Fibroblast of the aortic adventitia (primary cell): ENCODE measurements at regions not wholly inside any gene's neighbourhood (a gene's known extent, or its start where the extent isn't known, plus 50 kb on each side); places are given as distances from the start of the nearest gene placed in this dataset.

ENCODE experiments used
- DNase-seq: peaks from one replicate; pipeline ENCODE4 v3.0.0-alpha.2; 2010; ENCODE audit warnings: low read depth
- H3K4me3 ChIP-seq: 2 replicates; pipeline ENCODE4 v1.5.1; 2011; ENCODE audit warnings: low read depth, mild to moderate bottlenecking, control low read depth, low read length, moderate library complexity
- TF ChIP-seq, protein P1 (sequence below): IDR thresholded peaks from 2 replicates; pipeline ENCODE4 v1.5.1; 2011; ENCODE audit warnings: mild to moderate bottlenecking, low read length, control low read depth, inconsistent platforms; ENCODE audit not compliant: insufficient read depth

DNA sequence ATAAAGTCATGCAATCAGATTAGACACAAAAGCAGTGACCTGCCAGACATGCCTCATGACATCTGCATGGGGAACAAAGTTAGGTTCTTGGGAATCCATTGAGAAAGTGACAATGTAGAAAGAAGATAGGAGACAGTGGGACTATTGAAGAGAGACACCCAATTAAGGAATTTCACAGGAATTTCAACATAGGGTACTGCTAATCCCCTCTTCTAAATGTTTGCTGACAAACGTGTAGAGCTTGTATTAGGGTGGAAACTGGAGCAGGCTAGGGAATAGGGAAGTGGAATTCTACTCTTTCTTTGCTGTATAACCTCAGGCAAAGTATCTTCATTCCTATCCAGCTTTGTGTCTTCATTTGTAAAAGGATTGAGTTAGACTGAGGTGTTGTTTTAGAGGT, 409.4 kb upstream of the SASH1 start:
- no peak overlapping the region for H3K4me3 ChIP-seq
- TF ChIP-seq, protein P1, sequence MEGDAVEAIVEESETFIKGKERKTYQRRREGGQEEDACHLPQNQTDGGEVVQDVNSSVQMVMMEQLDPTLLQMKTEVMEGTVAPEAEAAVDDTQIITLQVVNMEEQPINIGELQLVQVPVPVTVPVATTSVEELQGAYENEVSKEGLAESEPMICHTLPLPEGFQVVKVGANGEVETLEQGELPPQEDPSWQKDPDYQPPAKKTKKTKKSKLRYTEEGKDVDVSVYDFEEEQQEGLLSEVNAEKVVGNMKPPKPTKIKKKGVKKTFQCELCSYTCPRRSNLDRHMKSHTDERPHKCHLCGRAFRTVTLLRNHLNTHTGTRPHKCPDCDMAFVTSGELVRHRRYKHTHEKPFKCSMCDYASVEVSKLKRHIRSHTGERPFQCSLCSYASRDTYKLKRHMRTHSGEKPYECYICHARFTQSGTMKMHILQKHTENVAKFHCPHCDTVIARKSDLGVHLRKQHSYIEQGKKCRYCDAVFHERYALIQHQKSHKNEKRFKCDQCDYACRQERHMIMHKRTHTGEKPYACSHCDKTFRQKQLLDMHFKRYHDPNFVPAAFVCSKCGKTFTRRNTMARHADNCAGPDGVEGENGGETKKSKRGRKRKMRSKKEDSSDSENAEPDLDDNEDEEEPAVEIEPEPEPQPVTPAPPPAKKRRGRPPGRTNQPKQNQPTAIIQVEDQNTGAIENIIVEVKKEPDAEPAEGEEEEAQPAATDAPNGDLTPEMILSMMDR: no peak
- no peak for DNase-seq

DNA sequence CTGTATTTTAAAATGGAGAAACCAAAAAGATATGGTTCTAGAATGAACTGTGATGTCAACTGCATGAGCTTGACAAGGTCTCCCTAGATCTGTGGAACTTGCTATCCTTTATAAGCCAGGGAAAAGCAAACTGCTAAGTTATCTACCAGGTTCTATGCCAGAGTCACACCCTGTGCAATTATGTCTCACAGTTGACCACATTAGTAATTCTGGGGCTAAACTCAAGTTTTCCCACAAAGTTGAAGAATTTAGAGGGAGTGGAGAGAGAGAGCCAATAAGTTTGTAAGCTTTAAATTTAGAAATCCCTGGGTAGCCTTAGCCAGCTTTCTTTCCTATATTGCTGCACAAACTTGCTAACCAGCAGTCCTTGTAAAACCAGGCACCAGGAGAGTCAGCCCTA, 407.0 kb upstream of the SASH1 start:
- no peak overlapping the region for H3K4me3 ChIP-seq
- no peak for DNase-seq
- TF ChIP-seq, protein P1: no peak

GRCh38 chr6:147936703-147937470, 405.8 kb upstream of the SASH1 start:
- DNase-seq: no peak

GRCh38 chr6:147941143-147941542, 401.5 kb upstream of the SASH1 start:
- DNase-seq: no peak
- H3K4me3 ChIP-seq: no peak overlapping the region
- TF ChIP-seq, protein P1: no peak

More at GRCh38 chr6:147936703-147937470, 405.8 kb upstream of the SASH1 start:
- no peak overlapping the region for H3K4me3 ChIP-seq
- TF ChIP-seq, protein P1: no peak

- TF ChIP-seq, protein P1: no peak
- H3K4me3 ChIP-seq: no peak overlapping the region
- DNase-seq: no peak
Measured at GRCh38 chr6:147942363-147942762, 400.3 kb upstream of the SASH1 start.

- DNase-seq: no peak
- TF ChIP-seq, protein P1: no peak
- no peak overlapping the region for H3K4me3 ChIP-seq
Measured at GRCh38 chr6:147944122-147944521, 398.5 kb upstream of the SASH1 start.

DNA sequence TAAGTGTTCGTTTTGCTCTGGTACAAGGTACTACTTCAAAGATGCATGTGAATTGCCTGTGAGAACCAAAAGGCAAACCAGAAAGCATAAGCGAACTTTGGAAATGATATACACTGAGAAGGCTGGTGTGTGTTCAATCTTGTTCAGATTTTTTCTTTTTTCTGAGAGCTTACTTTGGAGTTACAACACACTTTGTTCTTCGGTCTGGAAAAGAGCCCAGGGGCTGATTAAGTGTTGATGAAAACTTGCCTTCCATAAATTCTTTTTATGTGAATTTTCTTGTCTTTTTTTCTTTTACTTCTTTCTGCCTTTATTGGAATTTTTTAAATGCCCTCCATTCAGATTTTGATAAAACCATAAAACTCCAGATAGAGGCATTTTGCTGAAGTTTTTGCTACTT, 395.1 kb upstream of the SASH1 start:
- TF ChIP-seq, protein P1: no peak
- no peak for DNase-seq
- H3K4me3 ChIP-seq: no peak overlapping the region
